Progenitor cell of endocrine pancreas (in vitro differentiated cells): ENCODE measurements at regions not wholly inside any gene's neighbourhood (a gene's known extent, or its start where the extent isn't known, plus 50 kb on each side); places are given as distances from the start of the nearest gene placed in this dataset.

ENCODE experiments used
- DNase-seq: peaks from one replicate; pipeline ENCODE4 v3.0.0; 2021; ENCODE audit warnings: low spot score; ENCODE audit not compliant: unreplicated experiment
- H3K27ac Mint-ChIP-seq: 2 replicates; pipeline ENCODE4 v1.8.0; 2021; ENCODE audit warnings: mild to moderate bottlenecking, moderate library complexity, mixed read lengths
- H3K27me3 Mint-ChIP-seq: 2 replicates; pipeline ENCODE4 v1.8.0; 2021; ENCODE audit warnings: mixed read lengths
- H3K36me3 Mint-ChIP-seq: 2 replicates; pipeline ENCODE4 v1.8.0; 2022; ENCODE audit warnings: mixed read lengths; ENCODE audit not compliant: insufficient read depth
- H3K4me1 Mint-ChIP-seq: 2 replicates; pipeline ENCODE4 v1.8.0; 2021; ENCODE audit warnings: low read depth, mixed read lengths
- H3K4me3 Mint-ChIP-seq: 2 replicates; pipeline ENCODE4 v1.8.0; 2021; ENCODE audit warnings: low read depth, mild to moderate bottlenecking, moderate library complexity, mixed read lengths
- H3K9me3 Mint-ChIP-seq: 2 replicates; pipeline ENCODE4 v1.8.0; 2021; ENCODE audit warnings: low read depth, mixed read lengths
- TF ChIP-seq, protein P1 (sequence below): fragments of 200-600 bp; sonication (generic); IDR thresholded peaks from one replicate; pipeline ENCODE4 v1.5.0; 2021; ENCODE audit warnings: antibody characterized with exemption, mild to moderate bottlenecking; ENCODE audit not compliant: unreplicated experiment

DNA sequence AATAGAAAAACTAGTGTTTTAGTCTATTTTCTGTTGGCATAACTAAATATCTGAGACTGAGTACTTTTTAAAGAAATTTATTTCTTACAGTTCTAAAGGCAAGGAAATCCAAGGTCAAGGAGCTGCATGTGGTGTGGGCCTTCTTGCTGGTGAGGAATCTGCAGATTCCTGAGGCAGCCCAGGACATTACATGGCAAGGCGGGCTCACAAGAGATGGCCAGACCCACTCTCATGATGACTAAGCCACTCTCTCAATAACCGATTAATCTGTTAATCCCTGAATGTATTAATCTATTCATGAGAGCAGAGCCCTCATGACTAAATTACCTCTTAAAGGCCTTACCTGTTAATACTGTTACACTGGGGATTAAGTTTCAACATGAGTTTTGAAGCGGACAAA is 340.8 kb downstream of the GRXCR1 start:
- DNase-seq: no peak
- Mint-ChIP-seq H3K27ac (no peak overlapping the region), H3K9me3 (no peaks in the 10 kb centered on the region), H3K36me3 (no peaks in the 10 kb centered on the region), H3K4me1 (peaks cover 3% of the 10 kb centered on the region), H3K27me3 (no peaks in the 10 kb centered on the region), H3K4me3 (no peak overlapping the region)
- TF ChIP-seq, protein P1, sequence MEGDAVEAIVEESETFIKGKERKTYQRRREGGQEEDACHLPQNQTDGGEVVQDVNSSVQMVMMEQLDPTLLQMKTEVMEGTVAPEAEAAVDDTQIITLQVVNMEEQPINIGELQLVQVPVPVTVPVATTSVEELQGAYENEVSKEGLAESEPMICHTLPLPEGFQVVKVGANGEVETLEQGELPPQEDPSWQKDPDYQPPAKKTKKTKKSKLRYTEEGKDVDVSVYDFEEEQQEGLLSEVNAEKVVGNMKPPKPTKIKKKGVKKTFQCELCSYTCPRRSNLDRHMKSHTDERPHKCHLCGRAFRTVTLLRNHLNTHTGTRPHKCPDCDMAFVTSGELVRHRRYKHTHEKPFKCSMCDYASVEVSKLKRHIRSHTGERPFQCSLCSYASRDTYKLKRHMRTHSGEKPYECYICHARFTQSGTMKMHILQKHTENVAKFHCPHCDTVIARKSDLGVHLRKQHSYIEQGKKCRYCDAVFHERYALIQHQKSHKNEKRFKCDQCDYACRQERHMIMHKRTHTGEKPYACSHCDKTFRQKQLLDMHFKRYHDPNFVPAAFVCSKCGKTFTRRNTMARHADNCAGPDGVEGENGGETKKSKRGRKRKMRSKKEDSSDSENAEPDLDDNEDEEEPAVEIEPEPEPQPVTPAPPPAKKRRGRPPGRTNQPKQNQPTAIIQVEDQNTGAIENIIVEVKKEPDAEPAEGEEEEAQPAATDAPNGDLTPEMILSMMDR: no peak

DNA sequence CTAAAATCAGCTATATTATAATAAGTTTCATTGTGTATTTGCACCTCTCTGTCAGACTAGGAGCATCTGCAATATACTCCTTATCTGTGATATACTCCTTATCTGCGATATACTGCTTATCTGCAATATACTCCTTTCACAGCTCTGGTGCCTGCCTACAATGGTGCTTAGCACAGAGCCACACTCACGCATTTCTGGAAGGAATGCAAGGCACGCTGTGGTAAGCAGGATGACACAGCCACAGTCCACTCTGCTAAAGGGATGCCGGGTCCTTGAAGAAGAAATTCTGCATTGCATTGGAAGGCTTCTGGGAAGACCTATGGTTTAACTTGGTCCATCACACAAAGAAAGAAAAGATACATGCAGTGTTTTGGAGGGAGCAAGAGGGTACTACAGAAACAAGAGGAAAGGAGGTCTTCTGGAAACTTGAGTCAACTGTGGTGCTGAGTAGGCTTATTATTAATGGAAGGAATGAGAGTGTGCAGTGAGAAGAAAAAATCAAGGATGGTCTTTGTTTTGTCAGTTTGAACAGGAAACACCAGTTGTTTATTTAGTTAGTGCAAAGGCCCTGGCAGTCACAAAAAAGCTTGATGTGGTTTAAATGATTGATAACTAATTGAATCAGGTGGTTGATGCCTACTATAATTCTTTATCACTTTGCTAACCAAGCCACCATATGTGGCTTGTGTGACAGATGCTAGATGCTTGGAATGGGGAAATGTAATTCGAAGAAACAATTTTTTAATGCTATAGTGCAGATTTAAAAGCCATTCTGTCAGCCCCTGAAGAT is 342.3 kb downstream of the GRXCR1 start:
- no peaks in the 10 kb centered on the region for H3K27me3 Mint-ChIP-seq
- DNase-seq: no peak
- H3K4me1 Mint-ChIP-seq: peaks cover 3% of the 10 kb centered on the region
- H3K9me3 Mint-ChIP-seq: no peaks in the 10 kb centered on the region
- no peak overlapping the region for H3K27ac Mint-ChIP-seq
- no peak overlapping the region for H3K4me3 Mint-ChIP-seq
- no peaks in the 10 kb centered on the region for H3K36me3 Mint-ChIP-seq
- TF ChIP-seq, protein P1: no peak

DNA sequence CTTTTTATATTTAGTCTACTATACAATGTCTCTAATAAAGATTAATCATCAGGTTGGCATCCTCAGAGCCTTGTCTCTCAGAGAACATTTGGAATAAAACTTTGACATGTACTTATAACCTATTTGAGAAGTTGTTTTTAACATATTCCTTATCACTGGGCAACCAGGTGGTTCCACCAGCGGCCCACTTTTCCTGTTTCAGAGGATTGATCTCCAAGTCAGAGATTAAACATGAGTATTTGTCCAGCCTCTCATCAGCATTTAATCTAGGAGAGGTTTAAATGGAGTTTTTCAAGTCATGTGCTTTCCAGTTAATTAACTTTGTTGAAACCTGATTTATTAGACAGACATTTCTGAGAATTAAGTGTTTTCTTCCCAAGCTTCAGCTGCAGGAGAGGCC is 345.5 kb downstream of the GRXCR1 start:
- peaks cover 4% of the 10 kb centered on the region for H3K9me3 Mint-ChIP-seq

DNA sequence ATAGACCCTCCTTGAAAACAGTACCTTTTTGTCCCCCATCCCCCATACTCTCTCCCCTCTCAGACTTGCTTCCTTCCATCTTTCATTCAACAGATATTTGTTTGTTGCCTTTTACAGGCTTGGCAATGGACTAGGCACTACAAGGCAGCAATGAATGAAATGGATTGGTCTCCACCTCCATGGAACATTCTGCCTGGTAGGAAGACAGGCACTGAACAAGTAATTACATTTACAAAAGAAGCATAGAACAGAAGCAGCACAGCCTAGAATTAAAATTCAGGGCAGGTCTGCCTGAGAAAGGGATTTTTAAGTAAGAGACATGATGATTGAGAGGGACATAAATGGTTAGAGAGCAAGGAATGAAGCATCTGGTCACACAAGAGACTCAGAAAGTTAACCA is 346.1 kb downstream of the GRXCR1 start:
- H3K4me1 Mint-ChIP-seq: peaks cover 3% of the 10 kb centered on the region
- no peak overlapping the region for H3K27ac Mint-ChIP-seq
- peaks cover 4% of the 10 kb centered on the region for H3K9me3 Mint-ChIP-seq
- H3K27me3 Mint-ChIP-seq: no peaks in the 10 kb centered on the region
- DNase-seq: no peak
- no peak overlapping the region for H3K4me3 Mint-ChIP-seq
- H3K36me3 Mint-ChIP-seq: no peaks in the 10 kb centered on the region
- TF ChIP-seq, protein P1: no peak

More for the DNA sequence above, 345.5 kb downstream of the GRXCR1 start:
- Mint-ChIP-seq H3K27ac (no peak overlapping the region), H3K27me3 (no peaks in the 10 kb centered on the region), H3K36me3 (no peaks in the 10 kb centered on the region), H3K4me1 (peaks cover 3% of the 10 kb centered on the region), H3K4me3 (no peak overlapping the region)
- TF ChIP-seq, protein P1: no peak
- no peak for DNase-seq

DNA sequence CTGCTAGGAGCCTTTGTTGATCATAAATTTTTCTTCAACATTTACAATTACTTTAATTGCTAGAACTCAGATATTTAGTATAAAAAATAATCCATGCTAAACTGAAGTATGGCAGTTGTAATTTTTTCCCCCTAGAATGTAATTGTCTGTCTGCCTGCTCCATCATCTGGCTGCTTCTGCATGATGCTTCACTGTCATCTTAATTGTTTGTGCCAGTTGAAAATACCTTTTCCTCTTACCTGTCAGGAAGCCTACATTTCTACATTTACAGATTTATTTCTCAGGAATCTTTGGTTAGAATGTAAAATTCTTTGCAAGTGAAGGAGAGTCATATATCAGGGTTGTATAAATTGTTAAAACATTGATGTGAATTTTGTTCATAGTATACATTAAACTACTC is 348.6 kb downstream of the GRXCR1 start:
- Mint-ChIP-seq H3K27me3 (no peaks in the 10 kb centered on the region), H3K27ac (no peak overlapping the region), H3K4me1 (no peaks in the 10 kb centered on the region), H3K4me3 (no peak overlapping the region), H3K9me3 (peaks cover 4% of the 10 kb centered on the region), H3K36me3 (no peaks in the 10 kb centered on the region)
- no peak for DNase-seq
- TF ChIP-seq, protein P1: no peak
